HepG2 (cell line): ENCODE measurements at regions not wholly inside any gene's neighbourhood (a gene's known extent, or its start where the extent isn't known, plus 50 kb on each side); places are given as distances from the start of the nearest gene placed in this dataset.

Experiments
- ATAC-seq: fragments of 200-7000 bp; cut with Tn5 transposase; 3 replicates; pipeline ENCODE4 v1.9.1; 2020; ENCODE audit warnings: mild to moderate bottlenecking, moderate library complexity
- BruUV-seq: library from RNA; stranded (reverse); fragments of 400-500 nt; replicated peaks from 2 replicates; lab custom pipeline; 2021; lab: Mats Ljungman, UMichigan
- CTCF ChIA-PET: fragments of 300-600 bp; formaldehyde crosslinking; extraction: SDS; loops from one replicate; lab custom pipeline; 2021; ENCODE audit warnings: low total read pairs, inconsistent platforms, low intra/inter-chr PET ratio; lab: Yijun Ruan, JAX
- POLR2A ChIA-PET: fragments of 350-600 bp; sonication (Branson Sonifier 250); formaldehyde crosslinking; loops from one replicate; lab custom pipeline; 2020; ENCODE audit warnings: antibody characterized with exemption, inconsistent platforms; lab: Yijun Ruan, JAX
- DNase-seq: peaks from one replicate; pipeline ENCODE4 v3.0.0-alpha.2; 2015; ENCODE audit warnings: low spot score
- FAIRE-seq: peaks from 3 replicates; lab custom pipeline; 2011; peaks lifted over from hg19 to GRCh38; lab: Jason Lieb, UNC
- H2AFZ ChIP-seq: one replicate; pipeline ENCODE4 v1.6.1; 2011; ENCODE audit warnings: low read length, inconsistent platforms
- H3K27ac ChIP-seq: fragments of 300-600 bp; 3 replicates; pipeline ENCODE4 v1.8.0; 2011; ENCODE audit warnings: mixed run types, mild to moderate bottlenecking, mixed read lengths, low read length, inconsistent platforms; ENCODE audit not compliant: insufficient read depth; ENCODE audit errors: extremely low read length
- H3K27me3 ChIP-seq, 2 experiments: fragments of 200-600 bp in 1 of 2; 2 replicates in 1 of 2; 3 replicates in 1 of 2; pipeline versions ENCODE4 v1.6.0 to v1.8.0; 2011; ENCODE audit warnings: low read length in 2 of 2, mild to moderate bottlenecking in 2 of 2, moderate library complexity in 2 of 2, inconsistent platforms in 1 of 2; ENCODE audit not compliant: insufficient read depth in 2 of 2, control insufficient read depth in 1 of 2
- H3K36me3 ChIP-seq, 2 experiments: fragments of 200-600 bp in 1 of 2; replicated peaks in 1 of 2; 2 replicates in 1 of 2; 3 replicates in 1 of 2; pipeline versions ENCODE4 v1.5.1 to v1.8.0; 2011; ENCODE audit warnings: low read length in 2 of 2, inconsistent platforms in 1 of 2; ENCODE audit not compliant: insufficient read depth in 2 of 2, control insufficient read depth in 1 of 2
- H3K4me1 ChIP-seq: 2 replicates; pipeline ENCODE4 v1.5.1; 2012; ENCODE audit warnings: low read length, inconsistent platforms; ENCODE audit not compliant: insufficient read depth
- H3K4me2 ChIP-seq: 2 replicates; pipeline ENCODE4 v1.6.0; 2011; ENCODE audit warnings: low read depth, low read length, inconsistent platforms
- H3K4me3 ChIP-seq, 3 experiments: fragments of 200-600 bp in 1 of 3; sonication (generic), shearing (Covaris generic) in 1 of 3; replicated peaks in 1 of 3; 2 replicates each; pipeline ENCODE4 v1.5.1; 2011 to 2016; ENCODE audit warnings: low read length in 3 of 3, inconsistent platforms in 2 of 3, low read depth in 2 of 3, mild to moderate bottlenecking in 2 of 3, control low read depth in 1 of 3, mixed read lengths in 1 of 3; ENCODE audit not compliant: insufficient read depth in 1 of 3
- H3K79me2 ChIP-seq: one replicate; pipeline ENCODE4 v1.6.1; 2011; ENCODE audit warnings: low read length, inconsistent platforms; ENCODE audit not compliant: insufficient read depth
- H3K9ac ChIP-seq: 2 replicates; pipeline ENCODE4 v1.6.0; 2011; ENCODE audit warnings: mild to moderate bottlenecking, low read depth, low read length, inconsistent platforms; ENCODE audit not compliant: insufficient read depth
- H3K9me3 ChIP-seq: 2 replicates; pipeline ENCODE4 v1.5.1; 2012; ENCODE audit warnings: mild to moderate bottlenecking, low read length
- H4K20me1 ChIP-seq: 2 replicates; pipeline ENCODE4 v1.6.0; 2011; ENCODE audit warnings: inconsistent platforms, mild to moderate bottlenecking, low read length, moderate library complexity; ENCODE audit not compliant: insufficient read depth
- BATF2 ChIP-seq: sonication (generic); formaldehyde crosslinking; IDR thresholded peaks from 2 replicates; pipeline ENCODE4 v1.8.0; 2022; ENCODE audit warnings: mild to moderate bottlenecking, missing genetic modification reagents, moderate library complexity
- FOXJ3 ChIP-seq: sonication (generic); formaldehyde crosslinking; IDR thresholded peaks from 2 replicates; pipeline ENCODE4 v1.4.0; 2020; ENCODE audit warnings: missing genetic modification reagents, mild to moderate bottlenecking, borderline replicate concordance
- HMG20A ChIP-seq: IDR thresholded peaks from 2 replicates; pipeline ENCODE4 v1.6.1; 2016; ENCODE audit warnings: borderline replicate concordance
- HNRNPK ChIP-seq: fragments of 200-400 bp; formaldehyde crosslinking; IDR thresholded peaks from 2 replicates; pipeline ENCODE4 v1.6.1; 2018; ENCODE audit warnings: low read length, low read depth, moderate library complexity, mild to moderate bottlenecking; ENCODE audit not compliant: poor library complexity, severe bottlenecking
- HNRNPL ChIP-seq: fragments of 200-400 bp; formaldehyde crosslinking; IDR thresholded peaks from 2 replicates; pipeline ENCODE4 v1.6.1; 2017; ENCODE audit warnings: mild to moderate bottlenecking, low read depth, low read length
- HOMEZ ChIP-seq: IDR thresholded peaks from 2 replicates; pipeline ENCODE4 v1.6.1; 2016; ENCODE audit warnings: low read depth
- ISL2 ChIP-seq: sonication (generic); formaldehyde crosslinking; IDR thresholded peaks from 2 replicates; pipeline ENCODE4 v1.5.0; 2020; ENCODE audit warnings: missing genetic modification reagents
- MIER2 ChIP-seq: IDR thresholded peaks from 2 replicates; pipeline ENCODE4 v1.6.1; 2016; ENCODE audit warnings: missing biosample characterization, missing genetic modification reagents
- MLLT10 ChIP-seq: sonication (generic); formaldehyde crosslinking; IDR thresholded peaks from 2 replicates; pipeline ENCODE4 v1.4.0; 2020; ENCODE audit warnings: missing genetic modification reagents
- PRPF4 ChIP-seq: fragments of 200-400 bp; formaldehyde crosslinking; IDR thresholded peaks from 2 replicates; pipeline ENCODE4 v1.6.1; 2016; ENCODE audit warnings: low read length, low read depth; ENCODE audit not compliant: poor library complexity, severe bottlenecking
- PTBP1 ChIP-seq: fragments of 200-400 bp; formaldehyde crosslinking; IDR thresholded peaks from 2 replicates; pipeline ENCODE4 v1.6.1; 2018; ENCODE audit warnings: low read length, low read depth; ENCODE audit not compliant: poor library complexity, severe bottlenecking
- RAD51 ChIP-seq: fragments of 450-650 bp; IDR thresholded peaks from 2 replicates; pipeline ENCODE4 v1.6.1; 2016; ENCODE audit warnings: borderline replicate concordance
- RARA ChIP-seq: IDR thresholded peaks from 2 replicates; pipeline ENCODE4 v1.6.1; 2016; ENCODE audit warnings: missing genetic modification reagents, missing compliant biosample characterization
- UBTF ChIP-seq: sonication (generic); formaldehyde crosslinking; IDR thresholded peaks from 2 replicates; pipeline ENCODE4 v1.4.0; 2020; ENCODE audit warnings: mild to moderate bottlenecking, missing genetic modification reagents
- ZEB1 ChIP-seq: IDR thresholded peaks from 2 replicates; pipeline ENCODE4 v1.6.1; 2012; ENCODE audit warnings: mild to moderate bottlenecking, low read depth, inconsistent platforms; ENCODE audit not compliant: insufficient replicate concordance
- ZSCAN30 ChIP-seq: sonication (generic); formaldehyde crosslinking; IDR thresholded peaks from 2 replicates; pipeline ENCODE4 v1.5.0; 2020; ENCODE audit warnings: mild to moderate bottlenecking, missing genetic modification reagents
- WGBS: methylation state at CpG from one replicate; pipeline ENCODE4 v1.1.6; 2017; ENCODE audit warnings: low lambda C conversion rate; 5-methylcytosine and 5-hydroxymethylcytosine counted together
- in situ Hi-C: cut with HindIII; loops from 2 replicates; pipeline ENCODE4 v1.10.0; 2017; ENCODE audit warnings: low pct_unique_long_range_greater_than_20kb; ENCODE audit not compliant: extremely low pct_ligation_motif_present
- intact Hi-C: fragments of 100-400 bp; cut with micrococcal nuclease; formaldehyde crosslinking; loops from one replicate; pipeline ENCODE4 v1.10.0; 2022; ENCODE audit not compliant: unreplicated experiment

- ChIA-PET POLR2A (no interaction called here), CTCF (no interaction called here)
- Histone ChIP-seq H2AFZ (no peak overlapping the region), H3K4me1 (no peaks in the 10 kb centered on the region), H3K4me2 (no peak overlapping the region), H3K27me3 (peaks cover 0 to 20% of the 10 kb centered on the region in 2 experiments; a peak in 2 of 5 replicates), H3K79me2 (no peaks in the 10 kb centered on the region), H3K36me3 (no peaks in the 10 kb centered on the region), H3K9me3 (no peaks in the 10 kb centered on the region), H3K9ac (no peak overlapping the region), H3K4me3 (no peak overlapping the region), H4K20me1 (no peaks in the 10 kb centered on the region), H3K27ac (no peak overlapping the region)
- ATAC-seq = no peak
- no peak for DNase-seq
- 3% methylated on average over 5 of the region's 5 CpGs for WGBS
- BruUV-seq = no TSS peak
- TF ChIP-seq RARA (CRISPR knock-in tag) (no peak), ISL2 (CRISPR knock-in tag) (no peak), HMG20A (CRISPR knock-in tag) (no peak), MLLT10 (no peak)
- intact Hi-C loops (no loop called here), in situ Hi-C loops (no loop called here)
- FAIRE-seq = no peak
These were observed 84.1 kb upstream of the HEY2 start for GRCh38 chr6:125665295-125665814.

GRCh38 chr6:125667326-125667725 lies 82.1 kb upstream of the HEY2 start:
- ChIA-PET CTCF (no interaction called here), POLR2A (no interaction called here)
- 23% methylated on average over 6 of the region's 6 CpGs for WGBS
- ATAC-seq (no peak), DNase-seq (no peak), FAIRE-seq (no peak)
- no peaks in the 10 kb centered on the region for H3K4me1 ChIP-seq
- peaks cover 2 to 20% of the 10 kb centered on the region in 2 experiments; a peak in 3 of 5 replicates for H3K27me3 ChIP-seq
- H3K9me3 ChIP-seq = no peaks in the 10 kb centered on the region
- in situ Hi-C loops = no loop called here
- H3K36me3 ChIP-seq = no peaks in the 10 kb centered on the region
- H2AFZ ChIP-seq = no peak overlapping the region
- H3K4me2 ChIP-seq = no peak overlapping the region
- H3K4me3 ChIP-seq = no peak overlapping the region
- no peak overlapping the region for H3K9ac ChIP-seq
- no TSS peak for BruUV-seq
- H3K79me2 ChIP-seq = no peaks in the 10 kb centered on the region
- intact Hi-C loops = no loop called here
- H3K27ac ChIP-seq = no peak overlapping the region
- no peaks in the 10 kb centered on the region for H4K20me1 ChIP-seq
- TF ChIP-seq RAD51 = no peak
- TF ChIP-seq HNRNPK = no peak
- TF ChIP-seq MIER2 (CRISPR knock-in tag) = no peak
- TF ChIP-seq FOXJ3 (CRISPR knock-in tag) = no peak
- no peak for TF ChIP-seq UBTF (CRISPR knock-in tag)
- no peak for TF ChIP-seq ZEB1
- TF ChIP-seq PRPF4 = no peak
- no peak for TF ChIP-seq HOMEZ
- TF ChIP-seq BATF2 (CRISPR knock-in tag) = no peak
- TF ChIP-seq ZSCAN30 (CRISPR knock-in tag) = no peak
- no peak for TF ChIP-seq PTBP1
- no peak for TF ChIP-seq HNRNPL
